IPS DF 6.9 (cell line): ENCODE measurements at regions not wholly inside any gene's neighbourhood (a gene's known extent, or its start where the extent isn't known, plus 50 kb on each side); places are given as distances from the start of the nearest gene placed in this dataset.
"Not testable (repeated sequence)": the region's sequence is repeated elsewhere in the genome, so short reads cannot be mapped to it uniquely, and the experiment has no call there.

Experiments used
- DNase-seq: peaks from one replicate; pipeline ENCODE4 v3.0.0-alpha.2; 2013; ENCODE audit warnings: low read depth, low spot score
- H3K27ac ChIP-seq: one replicate; pipeline ENCODE4 v1.5.1; 2013; ENCODE audit warnings: low read length, control low read depth
- H3K27me3 ChIP-seq: 2 replicates; pipeline ENCODE4 v1.6.1; 2013; ENCODE audit warnings: mild to moderate bottlenecking, low read length; ENCODE audit not compliant: control insufficient read depth, insufficient read depth
- H3K36me3 ChIP-seq: 2 replicates; pipeline ENCODE4 v1.6.1; 2013; ENCODE audit warnings: low read length; ENCODE audit not compliant: control insufficient read depth, insufficient read depth
- H3K4me1 ChIP-seq: 2 replicates; pipeline ENCODE4 v1.6.1; 2013; ENCODE audit warnings: low read length; ENCODE audit not compliant: control insufficient read depth, insufficient read depth
- H3K4me3 ChIP-seq: 2 replicates; pipeline ENCODE4 v1.5.1; 2013; ENCODE audit warnings: mild to moderate bottlenecking, low read length
- H3K9me3 ChIP-seq: 2 replicates; pipeline ENCODE4 v1.6.1; 2013; ENCODE audit warnings: low read length, inconsistent platforms; ENCODE audit not compliant: control insufficient read depth, insufficient read depth
- WGBS: extraction: QIAGEN DNeasy Blood & Tissue Kit; methylation state at CpG from one replicate; pipeline ENCODE4 v1.1.7; 2013; ENCODE audit warnings: mixed read lengths, missing lambda C conversion rate; ENCODE audit not compliant: insufficient read length, insufficient coverage; 5-methylcytosine and 5-hydroxymethylcytosine counted together

DNA sequence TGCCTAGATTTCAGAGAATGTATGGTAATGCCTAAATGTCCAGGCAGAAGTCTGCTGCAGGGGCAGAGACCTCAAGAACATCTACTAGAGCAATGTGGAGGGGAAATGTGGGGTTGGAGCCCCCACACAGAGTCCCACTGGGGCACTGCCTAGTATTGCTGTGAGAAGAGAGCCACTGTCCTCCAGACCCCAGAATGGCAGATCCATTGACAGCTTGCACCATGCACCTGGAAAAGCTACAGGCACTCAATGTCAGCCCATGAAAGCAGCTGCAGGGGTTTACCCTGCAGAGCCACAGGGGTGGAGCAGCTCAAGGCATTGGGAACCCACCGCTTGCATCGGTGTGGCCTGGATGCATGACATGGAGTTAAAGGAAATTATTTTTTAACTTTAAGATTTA, 314.1 kb downstream of the CYRIA start:
- Histone ChIP-seq H3K4me3 (no peak overlapping the region), H3K36me3 (no peaks in the 10 kb centered on the region), H3K4me1 (no peaks in the 10 kb centered on the region), H3K27ac (no peak overlapping the region), H3K27me3 (no peaks in the 10 kb centered on the region), H3K9me3 (no peaks in the 10 kb centered on the region; the same call in 1 of the 2 replicates)
- WGBS = no CpG with 5 or more reads among the region's 2 CpGs
- no peak for DNase-seq

DNA sequence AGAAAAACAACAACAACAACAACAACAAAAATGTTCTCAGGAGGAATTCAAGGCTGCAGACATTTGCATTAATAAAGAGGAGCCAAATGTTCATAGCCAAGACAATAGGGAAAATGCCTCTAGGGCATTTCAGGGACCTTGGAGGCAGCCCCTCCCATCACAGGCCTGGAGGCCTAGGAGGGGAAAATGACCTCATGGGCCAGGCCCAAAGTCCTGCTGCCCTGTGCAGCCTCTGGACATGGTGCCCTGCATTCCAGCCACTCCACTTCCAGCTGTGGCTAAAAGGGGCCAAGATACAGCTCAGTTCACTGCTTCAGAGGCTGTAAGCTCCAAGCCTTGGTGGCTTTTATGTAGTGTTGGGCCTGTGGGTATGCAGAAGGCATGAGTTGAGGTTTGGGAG, 314.5 kb downstream of the CYRIA start:
- DNase-seq = no peak
- H3K27ac ChIP-seq = no peak overlapping the region
- no peak overlapping the region for H3K4me3 ChIP-seq

DNA sequence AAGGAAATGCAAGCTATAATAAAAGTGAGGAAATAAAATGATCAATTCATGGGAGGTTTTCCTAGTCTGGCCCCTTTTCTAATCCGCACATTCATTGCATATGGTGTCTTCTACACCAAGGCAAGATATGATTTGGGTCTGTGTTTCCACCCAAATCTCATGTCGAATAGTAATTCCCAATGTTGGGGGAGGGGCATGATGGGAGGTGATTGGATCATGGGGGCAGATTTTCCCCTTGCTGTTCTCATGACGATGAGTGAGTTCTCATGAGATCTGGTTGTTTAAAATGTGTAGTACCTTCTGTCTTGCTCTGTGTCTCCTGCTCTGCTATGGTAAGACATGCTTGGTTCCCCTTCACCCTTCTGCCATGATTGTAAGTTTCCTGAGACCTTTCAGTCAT, 315.4 kb downstream of the CYRIA start:
- no peaks in the 10 kb centered on the region for H3K36me3 ChIP-seq
- H3K27ac ChIP-seq = no peak overlapping the region
- no peaks in the 10 kb centered on the region; the same call in 1 of the 2 replicates for H3K9me3 ChIP-seq
- DNase-seq = no peak
- no peaks in the 10 kb centered on the region for H3K4me1 ChIP-seq
- no CpG with 5 or more reads among the region's 3 CpGs for WGBS
- H3K4me3 ChIP-seq = no peak overlapping the region
- no peaks in the 10 kb centered on the region for H3K27me3 ChIP-seq

More for the DNA sequence above, 314.5 kb downstream of the CYRIA start:
- Histone ChIP-seq H3K4me1 (no peaks in the 10 kb centered on the region), H3K27me3 (no peaks in the 10 kb centered on the region), H3K9me3 (no peaks in the 10 kb centered on the region; the same call in 1 of the 2 replicates), H3K36me3 (no peaks in the 10 kb centered on the region)

DNA sequence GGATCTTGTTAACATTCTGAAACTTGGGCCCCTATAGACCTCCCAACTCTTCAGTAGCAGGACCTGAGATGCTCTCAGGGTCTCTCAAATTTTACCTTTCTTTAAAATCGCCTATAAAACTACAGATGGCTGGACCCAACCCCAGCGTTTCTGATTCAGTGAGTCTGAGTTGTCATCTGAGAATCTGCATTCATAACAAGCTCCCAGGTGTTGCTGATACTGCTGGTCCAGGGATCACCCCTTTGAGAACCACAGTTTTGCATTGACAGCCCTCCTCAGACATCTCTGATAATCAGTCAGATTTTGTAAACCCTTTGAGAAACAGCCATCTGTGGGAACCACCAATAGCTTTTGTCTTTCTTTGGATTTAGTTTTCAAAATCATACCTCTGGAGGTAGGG, 315.8 kb downstream of the CYRIA start:
- no peaks in the 10 kb centered on the region for H3K27me3 ChIP-seq
- H3K36me3 ChIP-seq = no peaks in the 10 kb centered on the region
- no peak for DNase-seq
- H3K27ac ChIP-seq = no peak overlapping the region
- no CpG with 5 or more reads among the region's 2 CpGs for WGBS
- H3K4me3 ChIP-seq = no peak overlapping the region
- H3K4me1 ChIP-seq = no peaks in the 10 kb centered on the region
- no peaks in the 10 kb centered on the region; the same call in 1 of the 2 replicates for H3K9me3 ChIP-seq

DNA sequence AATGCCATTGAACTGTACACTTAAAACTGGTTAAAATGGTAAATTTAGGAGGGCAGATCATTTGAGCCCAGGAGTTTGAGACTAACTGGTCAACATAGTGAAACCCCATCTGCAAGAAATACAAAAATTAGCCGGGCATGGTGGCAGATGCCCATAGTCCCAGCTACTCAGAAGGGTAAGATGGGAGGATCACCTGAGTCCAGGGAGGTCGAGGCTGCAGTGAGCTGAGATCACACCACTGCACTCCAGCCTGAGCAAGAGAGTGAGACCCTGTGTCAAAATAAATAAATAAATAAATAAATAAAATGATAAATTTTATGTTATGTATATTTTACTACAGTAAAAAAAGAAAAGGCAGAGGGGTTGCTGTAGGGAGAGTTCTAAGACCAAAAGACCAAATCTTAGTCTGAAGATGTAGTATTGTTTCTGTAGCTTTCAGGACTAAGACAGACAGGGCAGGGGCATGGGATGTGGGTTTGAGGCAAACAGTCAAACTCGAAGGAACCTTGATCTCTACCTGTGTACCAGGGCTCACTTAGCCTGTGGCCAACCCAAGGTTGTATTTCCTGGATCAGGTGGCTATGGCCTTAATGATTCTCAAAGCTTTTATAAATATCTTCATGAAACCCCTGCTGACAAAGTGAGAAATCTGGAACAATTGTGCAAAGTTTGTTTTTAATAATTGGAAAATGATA, 316.7 kb downstream of the CYRIA start:
- DNase-seq = no peak
- no peak overlapping the region for H3K27ac ChIP-seq
- H3K9me3 ChIP-seq = no peaks in the 10 kb centered on the region; the same call in 1 of the 2 replicates
- no peak overlapping the region for H3K4me3 ChIP-seq
- H3K4me1 ChIP-seq = no peaks in the 10 kb centered on the region
- no peaks in the 10 kb centered on the region for H3K27me3 ChIP-seq
- WGBS = no CpG with 5 or more reads among the region's 3 CpGs
- H3K36me3 ChIP-seq = no peaks in the 10 kb centered on the region

DNA sequence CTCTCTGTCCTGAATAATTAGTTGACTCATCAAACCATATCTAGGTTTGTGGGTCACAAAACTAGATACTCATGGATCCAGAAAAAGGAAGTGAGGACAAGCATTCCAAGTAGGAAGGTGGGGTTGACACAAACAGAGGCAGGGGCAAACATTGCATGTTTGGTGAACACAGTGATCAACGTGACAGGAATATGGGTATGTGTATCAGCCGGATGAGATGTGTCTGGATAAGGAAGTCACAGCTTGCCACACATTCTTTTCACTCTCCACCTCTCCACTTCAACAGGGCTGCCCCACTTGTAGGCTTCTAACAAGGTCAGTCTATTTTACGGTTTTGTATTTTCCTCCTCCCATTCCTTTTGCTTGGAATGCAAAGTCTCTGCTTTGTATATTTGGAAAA, 319.0 kb downstream of the CYRIA start:
- Histone ChIP-seq H3K27ac (no peak overlapping the region), H3K9me3 (no peaks in the 10 kb centered on the region; the same call in 1 of the 2 replicates), H3K27me3 (no peaks in the 10 kb centered on the region), H3K4me3 (no peak overlapping the region), H3K4me1 (no peaks in the 10 kb centered on the region), H3K36me3 (no peaks in the 10 kb centered on the region)
- WGBS = no CpG with 5 or more reads among the region's 3 CpGs
- no peak for DNase-seq

DNA sequence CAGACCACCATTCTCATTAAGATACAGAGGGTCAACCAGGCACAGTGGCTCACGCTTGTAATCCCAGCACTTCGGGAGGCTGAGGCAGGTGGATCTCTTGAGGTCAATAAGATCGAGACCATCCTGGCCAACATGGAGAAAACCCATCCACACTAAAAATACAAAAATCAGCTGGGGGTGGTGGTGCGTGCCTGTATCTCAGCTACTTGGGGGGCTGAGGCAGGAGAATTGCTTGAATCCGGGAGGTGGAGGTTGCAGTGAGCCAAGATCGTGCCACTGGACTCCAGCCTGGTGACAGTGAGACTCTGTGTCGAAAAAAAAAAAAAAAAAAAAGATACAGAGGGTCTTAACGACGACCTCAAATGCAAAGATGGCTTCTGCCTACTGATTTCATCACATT, 320.4 kb downstream of the CYRIA start:
- H3K4me3 ChIP-seq, DNase-seq, H3K4me1 ChIP-seq, H3K9me3 ChIP-seq, H3K36me3 ChIP-seq, H3K27me3 ChIP-seq, H3K27ac ChIP-seq: not testable (repeated sequence)
- no CpG with 5 or more reads among the region's 9 CpGs for WGBS

DNA sequence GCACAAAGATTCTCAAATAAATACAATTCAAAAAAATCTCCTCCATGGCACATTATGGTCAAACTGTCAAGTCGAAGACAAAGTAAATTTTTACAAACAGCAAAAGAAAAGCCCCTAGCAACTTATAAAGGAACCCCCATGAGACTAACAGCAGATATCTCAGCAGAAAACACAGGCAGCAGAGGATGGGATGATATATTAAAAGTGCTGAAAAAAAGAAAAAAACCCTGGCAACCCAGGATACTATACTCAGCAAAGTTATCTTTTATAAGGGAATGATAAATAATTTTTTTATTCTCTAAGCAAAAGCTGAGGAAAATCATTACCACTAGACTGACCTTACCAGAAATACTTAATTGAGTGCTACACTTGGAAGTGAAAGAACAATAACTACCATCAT, 326.4 kb downstream of the CYRIA start:
- no CpG with 5 or more reads among the region's 1 CpG for WGBS
- no peak for DNase-seq
- H3K4me1 ChIP-seq = no peaks in the 10 kb centered on the region; the same call in 1 of the 2 replicates
- H3K36me3 ChIP-seq = no peaks in the 10 kb centered on the region
- H3K4me3 ChIP-seq = no peak overlapping the region
- H3K27me3 ChIP-seq = no peaks in the 10 kb centered on the region
- H3K9me3 ChIP-seq = no peaks in the 10 kb centered on the region
- no peak overlapping the region for H3K27ac ChIP-seq

DNA sequence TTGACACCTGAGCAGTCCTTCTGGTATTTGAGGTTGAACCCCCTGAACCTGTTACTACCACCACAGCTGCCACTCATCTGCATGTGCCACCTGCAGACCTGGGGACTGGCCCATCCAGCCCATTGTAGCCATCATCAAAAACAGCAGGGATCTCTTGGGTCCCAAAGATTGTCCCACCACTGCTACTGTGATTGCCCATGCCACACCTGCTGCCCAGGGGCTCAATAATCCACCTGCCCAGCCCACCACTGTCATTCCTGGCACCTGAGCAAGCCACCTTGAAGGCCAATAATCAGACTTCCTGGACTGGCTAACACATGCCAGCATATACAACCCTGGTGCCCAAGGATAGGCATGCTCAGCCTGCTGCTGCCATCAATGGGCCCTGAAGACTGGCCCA, 327.6 kb downstream of the CYRIA start:
- Histone ChIP-seq H3K9me3 (no peaks in the 10 kb centered on the region), H3K36me3 (no peaks in the 10 kb centered on the region), H3K27ac (no peak overlapping the region), H3K4me3 (no peak overlapping the region), H3K27me3 (no peaks in the 10 kb centered on the region), H3K4me1 (no peaks in the 10 kb centered on the region; the same call in 1 of the 2 replicates)
- no peak for DNase-seq

DNA sequence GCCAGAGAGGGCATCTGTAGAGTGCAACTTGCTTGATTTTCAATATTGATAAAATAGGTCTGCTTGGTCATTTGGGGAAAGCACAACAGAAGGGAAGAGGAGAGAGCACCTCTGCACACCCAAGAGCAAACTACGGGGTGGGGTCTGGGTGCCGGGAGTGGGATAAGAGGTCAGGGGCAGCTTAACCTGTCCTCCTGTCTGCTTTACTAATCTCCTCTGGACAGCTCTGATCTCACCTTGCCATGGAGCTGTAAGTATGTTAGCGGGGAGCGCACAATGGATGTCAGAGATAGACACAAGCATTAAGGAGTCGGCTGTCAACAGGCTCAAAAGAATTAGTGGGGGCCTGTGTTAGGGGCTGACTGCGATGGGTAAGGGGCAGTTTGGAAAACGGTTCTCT, 328.7 kb downstream of the CYRIA start:
- Histone ChIP-seq H3K4me3 (no peak overlapping the region), H3K9me3 (no peaks in the 10 kb centered on the region), H3K4me1 (no peaks in the 10 kb centered on the region; the same call in 1 of the 2 replicates), H3K27me3 (no peaks in the 10 kb centered on the region), H3K27ac (no peak overlapping the region), H3K36me3 (no peaks in the 10 kb centered on the region)
- no peak for DNase-seq
- WGBS = no CpG with 5 or more reads among the region's 7 CpGs

DNA sequence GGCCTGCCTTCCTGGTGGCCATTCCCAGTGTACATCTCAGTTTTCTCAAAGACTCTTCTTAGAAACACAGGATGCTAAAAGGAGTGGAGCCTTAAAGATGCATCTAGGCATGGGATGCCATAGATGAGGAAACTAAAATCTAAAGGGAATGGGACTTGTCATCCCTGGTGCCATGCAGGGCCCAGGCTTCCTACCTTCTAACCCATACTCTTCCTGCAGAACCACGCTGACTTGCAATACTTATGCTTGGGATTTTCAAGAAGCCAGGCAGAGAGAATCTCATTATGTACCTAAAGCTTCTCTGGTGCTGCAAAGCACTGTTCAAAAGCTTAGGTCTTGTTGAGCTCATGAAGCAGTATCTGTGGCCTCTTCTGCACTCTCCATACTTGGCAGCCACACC, 329.1 kb downstream of the CYRIA start:
- Histone ChIP-seq H3K4me1 (no peaks in the 10 kb centered on the region; the same call in 1 of the 2 replicates), H3K27me3 (no peaks in the 10 kb centered on the region), H3K36me3 (no peaks in the 10 kb centered on the region), H3K27ac (no peak overlapping the region), H3K4me3 (no peak overlapping the region), H3K9me3 (no peaks in the 10 kb centered on the region)
- WGBS = no CpG with 5 or more reads among the region's 1 CpG
- DNase-seq = no peak
